ENCODE measurements at regions not wholly inside any gene's neighbourhood (a gene's known extent, or its start where the extent isn't known, plus 50 kb on each side); places are given as distances from the start of the nearest gene placed in this dataset.

- TF ChIP-seq CTCF (IDR thresholded peaks at IDR 0.05; ENCODE audit: poor library complexity) (no peak), EZH2 (IDR thresholded peaks at IDR 0.05; ENCODE audit: borderline replicate concordance) (no peak), EZH2phosphoT487 (IDR thresholded peaks at IDR 0.05; ENCODE audit: low read depth, severe bottlenecking, unreplicated experiment) (no peak)
These were observed 691.1 kb upstream of the SLC10A2 start for GRCh38 chr13:103757361-103757760.

All from hepatocyte (in vitro differentiated cells).